CD4-positive, alpha-beta memory T cell (primary cell): ENCODE measurements at regions not wholly inside any gene's neighbourhood (a gene's known extent, or its start where the extent isn't known, plus 50 kb on each side); places are given as distances from the start of the nearest gene placed in this dataset.

ENCODE experiments used
- CTCF ChIA-PET: fragments of 350-600 bp; sonication (Branson Sonifier 250); formaldehyde crosslinking; loops from one replicate; lab custom pipeline; 2021; ENCODE audit warnings: inconsistent platforms; ENCODE audit not compliant: partially characterized antibody; lab: Charles Lee
- POLR2A ChIA-PET: fragments of 350-600 bp; sonication (Branson Sonifier 250); formaldehyde crosslinking; loops from one replicate; lab custom pipeline; 2021; ENCODE audit not compliant: partially characterized antibody; lab: Charles Lee
- DNase-seq, 5 donors: peaks; one replicate each; pipeline versions ENCODE4 v3.0.0 to v3.0.0-alpha.2; 2020 to 2022; ENCODE audit warnings: mixed read lengths in 1 of 5
- H3K27ac ChIP-seq: one replicate; pipeline ENCODE4 v1.7.0; 2013; ENCODE audit warnings: low read depth, low read length
- H3K27me3 ChIP-seq: 2 replicates; pipeline ENCODE4 v1.7.0; 2013; ENCODE audit warnings: mild to moderate bottlenecking, low read length, moderate library complexity; ENCODE audit not compliant: insufficient read depth
- H3K36me3 ChIP-seq: 2 replicates; pipeline ENCODE4 v1.7.0; 2013; ENCODE audit warnings: mild to moderate bottlenecking, low read length, moderate library complexity; ENCODE audit not compliant: insufficient read depth
- H3K4me1 ChIP-seq: 2 replicates; pipeline ENCODE4 v1.7.0; 2013; ENCODE audit warnings: mild to moderate bottlenecking, low read length, moderate library complexity; ENCODE audit not compliant: insufficient read depth
- H3K4me3 ChIP-seq, 2 donors: one replicate each; pipeline ENCODE4 v1.7.0; 2013; ENCODE audit warnings: low read length in 2 of 2, mild to moderate bottlenecking in 1 of 2
- H3K9me3 ChIP-seq, 2 donors: one replicate each; pipeline ENCODE4 v1.7.0; 2013; ENCODE audit warnings: low read length in 2 of 2, control low read depth in 1 of 2; ENCODE audit not compliant: control insufficient read depth in 1 of 2
- H3K27ac Mint-ChIP-seq, 7 donors: one replicate each; pipeline ENCODE4 v1.8.0; 2020 to 2021; ENCODE audit warnings: mixed read lengths in 7 of 7, mild to moderate bottlenecking in 6 of 7, inconsistent platforms in 3 of 7, moderate library complexity in 3 of 7
- H3K27me3 Mint-ChIP-seq, 2 donors: one replicate each; pipeline ENCODE4 v1.8.0; 2020 to 2021; ENCODE audit warnings: mixed read lengths in 2 of 2
- H3K36me3 Mint-ChIP-seq, 2 donors: one replicate each; pipeline ENCODE4 v1.8.0; 2020 to 2021; ENCODE audit warnings: mixed read lengths in 2 of 2, inconsistent platforms in 1 of 2, mild to moderate bottlenecking in 1 of 2
- H3K4me1 Mint-ChIP-seq, 4 donors: one replicate each; pipeline ENCODE4 v1.8.0; 2020 to 2021; ENCODE audit warnings: mixed read lengths in 4 of 4, mild to moderate bottlenecking in 1 of 4
- H3K4me3 Mint-ChIP-seq, 8 donors: one replicate each; pipeline ENCODE4 v1.8.0; 2020 to 2021; ENCODE audit warnings: mixed read lengths in 8 of 8, mild to moderate bottlenecking in 7 of 8, moderate library complexity in 6 of 8, inconsistent platforms in 3 of 8
- H3K9me3 Mint-ChIP-seq, 8 donors: one replicate each; pipeline ENCODE4 v1.8.0; 2020 to 2021; ENCODE audit warnings: mixed read lengths in 8 of 8, mild to moderate bottlenecking in 5 of 8, inconsistent platforms in 3 of 8, moderate library complexity in 1 of 8
- intact Hi-C: fragments of 100-400 bp; cut with micrococcal nuclease; formaldehyde crosslinking; loops from one replicate; pipeline ENCODE4 v1.15.1; 2023

GRCh38 chr15:66943456-66944095 lies 121.8 kb upstream of the SMAD3 start:
- H3K27ac ChIP-seq, result no peak overlapping the region
- Mint-ChIP-seq H3K4me1 (peaks cover 0 to 4% (median under 1%) of the 10 kb centered on the region in 4 donors), H3K27me3 (no peaks in the 10 kb centered on the region), H3K36me3 (no peaks in the 10 kb centered on the region), H3K27ac (no peak overlapping the region), H3K9me3 (no peaks in the 10 kb centered on the region), H3K4me3 (no peak overlapping the region)
- DNase-seq, result no peak
- CTCF ChIA-PET, result interaction anchor here (0.9 to 12.4 kb wide), 3 partner anchors 296 to 892 kb away, joined by 4 to 184 read pairs (median 5); no protein-coding TSS in a partner anchor
- H3K4me1 ChIP-seq, result no peaks in the 10 kb centered on the region
- no peak overlapping the region for H3K4me3 ChIP-seq
- H3K27me3 ChIP-seq, result no peaks in the 10 kb centered on the region
- intact Hi-C loops, result no loop called here
- POLR2A ChIA-PET, result no interaction called here
- no peaks in the 10 kb centered on the region for H3K36me3 ChIP-seq
- H3K9me3 ChIP-seq, result no peaks in the 10 kb centered on the region

- peaks cover 0 to 2% (median 0%) of the 10 kb centered on the region in 8 donors for H3K9me3 Mint-ChIP-seq
These were observed 121.3 kb upstream of the SMAD3 start for GRCh38 chr15:66944121-66944520.

GRCh38 chr15:66945286-66945685 lies 120.1 kb upstream of the SMAD3 start:
- Mint-ChIP-seq H3K27ac (no peak overlapping the region), H3K4me3 (no peak overlapping the region), H3K9me3 (peaks cover 0 to 2% (median 0%) of the 10 kb centered on the region in 8 donors), H3K4me1 (peaks cover 0 to 4% (median 2%) of the 10 kb centered on the region in 4 donors), H3K27me3 (no peaks in the 10 kb centered on the region), H3K36me3 (no peaks in the 10 kb centered on the region)
- CTCF ChIA-PET, result interaction anchor here (0.6 to 12.4 kb wide), 13 partner anchors 11 to 489 kb away, joined by 3 to 184 read pairs (median 5); no protein-coding TSS in a partner anchor
- no peaks in the 10 kb centered on the region for H3K27me3 ChIP-seq
- no peak overlapping the region for H3K27ac ChIP-seq
- intact Hi-C loops, result loop anchor here (5.0 kb wide), 1 partner anchor 137 kb away; no protein-coding TSS in a partner anchor
- no peaks in the 10 kb centered on the region for H3K9me3 ChIP-seq
- no peaks in the 10 kb centered on the region for H3K36me3 ChIP-seq
- DNase-seq, result no peak
- H3K4me1 ChIP-seq, result no peaks in the 10 kb centered on the region
- POLR2A ChIA-PET, result interaction anchor here (1.9 kb wide), 1 partner anchor 358 kb away, joined by 10 read pairs; no protein-coding TSS in a partner anchor
- H3K4me3 ChIP-seq, result no peak overlapping the region

More at GRCh38 chr15:66944121-66944520, 121.3 kb upstream of the SMAD3 start:
- Mint-ChIP-seq H3K27ac (no peak overlapping the region), H3K36me3 (no peaks in the 10 kb centered on the region), H3K4me1 (peaks cover 0 to 4% (median 2%) of the 10 kb centered on the region in 4 donors), H3K4me3 (no peak overlapping the region), H3K27me3 (no peaks in the 10 kb centered on the region)
- Histone ChIP-seq H3K27ac (no peak overlapping the region), H3K4me1 (no peaks in the 10 kb centered on the region), H3K4me3 (no peak overlapping the region), H3K27me3 (no peaks in the 10 kb centered on the region), H3K36me3 (no peaks in the 10 kb centered on the region), H3K9me3 (no peaks in the 10 kb centered on the region)
- ChIA-PET CTCF (interaction anchor here (0.7 to 12.4 kb wide), 4 partner anchors 14 to 892 kb away, joined by 3 to 184 read pairs (median 4); no protein-coding TSS in a partner anchor), POLR2A (no interaction called here)
- intact Hi-C loops, result no loop called here
- DNase-seq, result no peak

GRCh38 chr15:66945842-66946241 lies 119.6 kb upstream of the SMAD3 start:
- POLR2A ChIA-PET, result interaction anchor here (1.2 to 1.9 kb wide), 2 partner anchors 310 to 358 kb away, joined by 4 to 10 read pairs; no protein-coding TSS in a partner anchor
- H3K36me3 Mint-ChIP-seq, result no peaks in the 10 kb centered on the region
- no peaks in the 10 kb centered on the region for H3K27me3 Mint-ChIP-seq
- no peaks in the 10 kb centered on the region for H3K4me1 ChIP-seq
- no peak overlapping the region for H3K27ac Mint-ChIP-seq
- intact Hi-C loops, result loop anchor here (1.0 to 5.0 kb wide), 6 partner anchors 136 to 890 kb away; no protein-coding TSS in a partner anchor
- peaks cover 0 to 4% (median 2%) of the 10 kb centered on the region in 4 donors for H3K4me1 Mint-ChIP-seq
- no peaks in the 10 kb centered on the region for H3K9me3 ChIP-seq
- no peak overlapping the region for H3K4me3 ChIP-seq
- H3K27me3 ChIP-seq, result no peaks in the 10 kb centered on the region
- no peak overlapping the region for H3K4me3 Mint-ChIP-seq
- CTCF ChIA-PET, result interaction anchor here (0.7 to 12.4 kb wide), 19 partner anchors 11 to 889 kb away, joined by 3 to 184 read pairs (median 5); no protein-coding TSS in a partner anchor
- peaks cover 0 to 2% (median 0%) of the 10 kb centered on the region in 8 donors for H3K9me3 Mint-ChIP-seq
- DNase-seq, result no peak
- H3K27ac ChIP-seq, result no peak overlapping the region
- H3K36me3 ChIP-seq, result no peaks in the 10 kb centered on the region

DNA sequence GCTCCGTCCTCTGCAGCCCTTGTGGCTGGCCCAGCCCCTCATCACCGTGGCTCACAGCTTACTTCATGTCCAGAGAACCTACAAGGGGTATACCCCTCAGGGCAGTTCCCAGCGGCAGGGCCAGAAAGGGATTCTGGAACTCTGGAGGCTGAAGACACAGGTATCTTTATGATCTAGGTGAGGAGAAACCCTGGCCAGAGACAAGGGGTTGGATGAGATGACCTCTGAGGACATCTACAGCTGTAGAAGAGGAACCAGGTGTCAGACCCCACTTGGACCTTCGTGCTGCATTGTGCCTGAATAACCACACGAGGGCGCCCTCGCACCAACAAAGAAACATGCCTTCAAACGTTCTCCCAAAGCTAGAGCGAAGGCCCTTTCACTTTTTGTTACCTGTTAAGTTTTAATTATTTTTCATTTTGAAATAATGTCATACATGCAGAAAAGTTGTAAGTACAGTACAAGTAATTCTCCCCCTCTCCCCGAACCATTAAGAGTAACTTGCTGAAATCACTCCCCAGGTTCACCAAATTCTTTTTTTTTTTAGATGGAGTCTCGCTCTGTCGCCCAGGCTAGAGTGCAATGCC lies 118.7 kb upstream of the SMAD3 start:
- no peaks in the 10 kb centered on the region for H3K36me3 Mint-ChIP-seq
- H3K27me3 Mint-ChIP-seq, result no peaks in the 10 kb centered on the region
- CTCF ChIA-PET, result interaction anchor here (0.7 to 12.4 kb wide), 29 partner anchors 10 to 910 kb away, joined by 3 to 184 read pairs (median 4); partner anchors contain the start of genes AAGAB and IQCH
- H3K27me3 ChIP-seq, result no peaks in the 10 kb centered on the region
- no peak overlapping the region for H3K27ac Mint-ChIP-seq
- peaks cover 0 to 2% (median 0%) of the 10 kb centered on the region in 8 donors for H3K9me3 Mint-ChIP-seq
- H3K4me3 Mint-ChIP-seq, result no peak overlapping the region
- H3K36me3 ChIP-seq, result no peaks in the 10 kb centered on the region
- no peaks in the 10 kb centered on the region for H3K9me3 ChIP-seq
- POLR2A ChIA-PET, result interaction anchor here (0.6 to 1.9 kb wide), 6 partner anchors 172 to 357 kb away, joined by 3 to 10 read pairs (median 4); partner anchors contain the start of genes AAGAB and IQCH
- no peak overlapping the region for H3K27ac ChIP-seq
- peaks cover 0 to 4% (median 2%) of the 10 kb centered on the region in 4 donors for H3K4me1 Mint-ChIP-seq
- DNase-seq, result peak; percentile 65 to 73 (median 71)
- no peaks in the 10 kb centered on the region for H3K4me1 ChIP-seq
- intact Hi-C loops, result loop anchor here (1.0 to 5.0 kb wide), 6 partner anchors 136 to 890 kb away; no protein-coding TSS in a partner anchor
- H3K4me3 ChIP-seq, result no peak overlapping the region

DNA sequence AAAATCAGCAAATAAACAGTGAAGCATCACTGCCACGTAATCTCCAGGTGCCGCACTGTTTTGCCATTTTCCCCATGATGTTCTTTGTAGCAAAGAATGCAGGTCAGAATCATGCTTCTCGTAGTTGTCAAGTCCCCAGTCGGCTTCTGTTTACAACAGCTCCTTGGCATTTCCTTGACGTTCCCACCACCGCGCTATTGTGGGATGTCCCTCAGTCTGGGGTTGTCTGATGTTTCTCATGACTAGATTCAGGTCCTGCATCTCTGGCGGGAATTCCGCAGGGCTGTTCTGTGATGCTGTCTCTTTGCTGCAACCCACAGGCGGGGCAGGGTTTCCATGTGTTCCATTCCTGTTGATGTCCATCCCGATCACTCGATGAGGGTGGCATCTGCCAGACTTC lies 117.9 kb upstream of the SMAD3 start:
- Mint-ChIP-seq H3K4me3 (no peak overlapping the region), H3K27ac (no peak overlapping the region), H3K4me1 (peaks cover 0 to 4% (median 2%) of the 10 kb centered on the region in 4 donors), H3K36me3 (no peaks in the 10 kb centered on the region), H3K27me3 (no peaks in the 10 kb centered on the region), H3K9me3 (peaks cover 0 to 2% (median 0%) of the 10 kb centered on the region in 8 donors)
- ChIA-PET POLR2A (no interaction called here), CTCF (interaction anchor here (0.8 to 12.4 kb wide), 13 partner anchors 12 to 909 kb away, joined by 3 to 184 read pairs (median 4); partner anchors contain the start of genes AAGAB and IQCH)
- no peak for DNase-seq
- Histone ChIP-seq H3K4me1 (no peaks in the 10 kb centered on the region), H3K27ac (no peak overlapping the region), H3K27me3 (no peaks in the 10 kb centered on the region), H3K9me3 (no peaks in the 10 kb centered on the region), H3K4me3 (no peak overlapping the region), H3K36me3 (no peaks in the 10 kb centered on the region)
- intact Hi-C loops, result loop anchor here (5.0 kb wide), 1 partner anchor 135 kb away; no protein-coding TSS in a partner anchor
